ENCODE measurements at regions not wholly inside any gene's neighbourhood (a gene's known extent, or its start where the extent isn't known, plus 50 kb on each side); places are given as distances from the start of the nearest gene placed in this dataset.

- no peak for DNase-seq
- intact Hi-C loops (cut with DNase I): no loop called here
- H3K27me3 ChIP-seq: no peaks in the 10 kb centered on the region
- H3K4me1 ChIP-seq (ENCODE audit: insufficient read depth): peaks cover 6% of the 10 kb centered on the region
- WGBS, 3 donors: 94 to 95% (median 94%) methylated on average over 2 of the region's 2 CpGs
- H3K4me3 ChIP-seq: no peak overlapping the region
- no peak overlapping the region for H3K27ac ChIP-seq
- no peaks in the 10 kb centered on the region for H3K36me3 ChIP-seq
- TF ChIP-seq CTCF (IDR thresholded peaks at IDR 0.05): no peak
- TF ChIP-seq EP300 (IDR thresholded peaks at IDR 0.05): no peak
- no peak for TF ChIP-seq POLR2A (IDR thresholded peaks at IDR 0.05)
- H3K9me3 ChIP-seq: no peaks in the 10 kb centered on the region
Observed at GRCh38 chr3:66622756-66623457, 122.1 kb upstream of the LRIG1 start.

- H3K4me3 ChIP-seq: no peak overlapping the region
- no peak for TF ChIP-seq CTCF (IDR thresholded peaks at IDR 0.05)
- TF ChIP-seq POLR2A (IDR thresholded peaks at IDR 0.05): no peak
- no peak for TF ChIP-seq EP300 (IDR thresholded peaks at IDR 0.05)
- H3K36me3 ChIP-seq: no peaks in the 10 kb centered on the region
- no peak overlapping the region for H3K27ac ChIP-seq
- H3K4me1 ChIP-seq (ENCODE audit: insufficient read depth): peaks cover 3% of the 10 kb centered on the region
- H3K9me3 ChIP-seq: no peaks in the 10 kb centered on the region
- 8 to 19% (median 10%) methylated on average over 5 of the region's 5 CpGs for WGBS, 3 donors
- no peaks in the 10 kb centered on the region for H3K27me3 ChIP-seq
- intact Hi-C loops (cut with DNase I): no loop called here
- DNase-seq: no peak
Observed at GRCh38 chr3:66625505-66626216, 124.8 kb upstream of the LRIG1 start.

- no peaks in the 10 kb centered on the region for H3K36me3 ChIP-seq
- peaks cover 3% of the 10 kb centered on the region for H3K4me1 ChIP-seq (ENCODE audit: insufficient read depth)
- H3K27me3 ChIP-seq: no peaks in the 10 kb centered on the region
- no peaks in the 10 kb centered on the region for H3K9me3 ChIP-seq
- H3K27ac ChIP-seq: no peak overlapping the region
- 46 to 66% (median 50%) methylated on average over 8 of the region's 8 CpGs for WGBS, 3 donors
- H3K4me3 ChIP-seq: no peak overlapping the region
- intact Hi-C loops (cut with DNase I): no loop called here
- TF ChIP-seq CTCF (IDR thresholded peaks at IDR 0.05) (no peak), EP300 (IDR thresholded peaks at IDR 0.05) (no peak), POLR2A (IDR thresholded peaks at IDR 0.05) (no peak)
- no peak for DNase-seq
Observed at GRCh38 chr3:66629150-66629981, 128.5 kb upstream of the LRIG1 start.

- no peaks in the 10 kb centered on the region for H3K27me3 ChIP-seq
- intact Hi-C loops (cut with DNase I): no loop called here
- TF ChIP-seq POLR2A (IDR thresholded peaks at IDR 0.05): no peak
- TF ChIP-seq EP300 (IDR thresholded peaks at IDR 0.05): no peak
- no peak for TF ChIP-seq CTCF (IDR thresholded peaks at IDR 0.05)
- no peak overlapping the region for H3K4me3 ChIP-seq
- no peak overlapping the region for H3K27ac ChIP-seq
- peaks cover 3% of the 10 kb centered on the region for H3K4me1 ChIP-seq (ENCODE audit: insufficient read depth)
- DNase-seq: no peak
- H3K9me3 ChIP-seq: no peaks in the 10 kb centered on the region
- H3K36me3 ChIP-seq: no peaks in the 10 kb centered on the region
Observed at GRCh38 chr3:66629982-66630368, 129.2 kb upstream of the LRIG1 start.

Measured in ovary (tissue), 7 donors.